H1 (cell line): ENCODE measurements at regions not wholly inside any gene's neighbourhood (a gene's known extent, or its start where the extent isn't known, plus 50 kb on each side); places are given as distances from the start of the nearest gene placed in this dataset.

ENCODE experiments used
- CREB1 ChIP-seq: IDR thresholded peaks from 2 replicates; pipeline ENCODE4 v1.6.1; 2012; ENCODE audit warnings: inconsistent platforms
- E2F6 ChIP-seq: IDR thresholded peaks from 2 replicates; pipeline ENCODE4 v1.6.1; 2012; ENCODE audit warnings: inconsistent platforms
- FOSL1 ChIP-seq: IDR thresholded peaks from 2 replicates; pipeline ENCODE4 v1.6.1; 2011; ENCODE audit warnings: mild to moderate bottlenecking, low read depth, low read length, moderate library complexity; ENCODE audit not compliant: insufficient read depth
- POLR2A ChIP-seq, 2 experiments: IDR thresholded peaks; 1 replicate in 1 of 2; 2 replicates in 1 of 2; pipeline ENCODE4 v1.6.1; 2011; ENCODE audit warnings: low read depth in 2 of 2, low read length in 2 of 2, mild to moderate bottlenecking in 2 of 2; ENCODE audit errors: control extremely low read depth in 1 of 2
- POLR2AphosphoS5 ChIP-seq: IDR thresholded peaks from 2 replicates; pipeline ENCODE4 v1.6.1; 2011; ENCODE audit warnings: low read depth, low read length
- RFX5 ChIP-seq: IDR thresholded peaks from 2 replicates; pipeline ENCODE4 v1.6.1; 2011; ENCODE audit warnings: low read depth, low read length, improper control_type of control experiment, borderline replicate concordance
- SIN3A ChIP-seq, 2 experiments: IDR thresholded peaks in 1 of 2; conservative IDR thresholded peaks in 1 of 2; 2 replicates each; pipeline ENCODE4 v1.6.1; 2011 to 2012; ENCODE audit warnings: low read length in 2 of 2, improper control_type of control experiment in 1 of 2, low read depth in 1 of 2, mild to moderate bottlenecking in 1 of 2
- SIRT6 ChIP-seq: IDR thresholded peaks from one replicate; pipeline ENCODE4 v1.7.1; 2012; ENCODE audit warnings: low read length, inconsistent platforms
- TF ChIP-seq, protein P1 (sequence below), 3 experiments: IDR thresholded peaks; 1 replicate in 2 of 3; 2 replicates in 1 of 3; pipeline versions ENCODE4 v1.5.1 to v1.6.1; 2011; ENCODE audit warnings: low read length in 3 of 3, mild to moderate bottlenecking in 3 of 3, inconsistent platforms in 2 of 3, low read depth in 1 of 3, moderate library complexity in 1 of 3; ENCODE audit not compliant: insufficient read depth in 1 of 3; ENCODE audit errors: control extremely low read depth in 1 of 3

- TF ChIP-seq, protein P1, sequence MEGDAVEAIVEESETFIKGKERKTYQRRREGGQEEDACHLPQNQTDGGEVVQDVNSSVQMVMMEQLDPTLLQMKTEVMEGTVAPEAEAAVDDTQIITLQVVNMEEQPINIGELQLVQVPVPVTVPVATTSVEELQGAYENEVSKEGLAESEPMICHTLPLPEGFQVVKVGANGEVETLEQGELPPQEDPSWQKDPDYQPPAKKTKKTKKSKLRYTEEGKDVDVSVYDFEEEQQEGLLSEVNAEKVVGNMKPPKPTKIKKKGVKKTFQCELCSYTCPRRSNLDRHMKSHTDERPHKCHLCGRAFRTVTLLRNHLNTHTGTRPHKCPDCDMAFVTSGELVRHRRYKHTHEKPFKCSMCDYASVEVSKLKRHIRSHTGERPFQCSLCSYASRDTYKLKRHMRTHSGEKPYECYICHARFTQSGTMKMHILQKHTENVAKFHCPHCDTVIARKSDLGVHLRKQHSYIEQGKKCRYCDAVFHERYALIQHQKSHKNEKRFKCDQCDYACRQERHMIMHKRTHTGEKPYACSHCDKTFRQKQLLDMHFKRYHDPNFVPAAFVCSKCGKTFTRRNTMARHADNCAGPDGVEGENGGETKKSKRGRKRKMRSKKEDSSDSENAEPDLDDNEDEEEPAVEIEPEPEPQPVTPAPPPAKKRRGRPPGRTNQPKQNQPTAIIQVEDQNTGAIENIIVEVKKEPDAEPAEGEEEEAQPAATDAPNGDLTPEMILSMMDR (IDR thresholded peaks at IDR 0.05; ENCODE audit: control extremely low read depth in 1 of 3, insufficient read depth in 1 of 3, low read depth in 1 of 3, low read length in 3 of 3): no peak
- TF ChIP-seq RFX5 (no peak), SIRT6 (no peak), POLR2AphosphoS5 (no peak), SIN3A (conservative IDR thresholded peaks at IDR 0.05 in 1 of 2, IDR thresholded peaks at IDR 0.05 in 1 of 2; ENCODE audit: low read depth in 1 of 2, low read length in 2 of 2) (no peak), CREB1 (no peak), FOSL1 (no peak), POLR2A (IDR thresholded peaks at IDR 0.05; ENCODE audit: control extremely low read depth in 1 of 2, low read depth in 2 of 2, low read length in 2 of 2) (no peak), E2F6 (no peak)
These were observed 333.0 kb downstream of the SUCLG1 start for GRCh38 chr2:84126084-84126483.
